ENCODE measurements at regions not wholly inside any gene's neighbourhood (a gene's known extent, or its start where the extent isn't known, plus 50 kb on each side); places are given as distances from the start of the nearest gene placed in this dataset.
"Not testable (repeated sequence)": the region's sequence is repeated elsewhere in the genome, so short reads cannot be mapped to it uniquely, and the experiment has no call there.

- no peaks in the 10 kb centered on the region for H3K36me3 ChIP-seq
- no peak for DNase-seq (ENCODE audit: extremely low spot score in 2 of 2)
- no peaks in the 10 kb centered on the region for H3K4me1 ChIP-seq
- intact Hi-C loops (cut with DNase I) = no loop called here
- H3K27me3 ChIP-seq = no peaks in the 10 kb centered on the region
- H3K27ac ChIP-seq = no peak overlapping the region
- H3K9me3 ChIP-seq = no peaks in the 10 kb centered on the region
- TF ChIP-seq CTCF (IDR thresholded peaks at IDR 0.05) (no peak), POLR2AphosphoS5 (IDR thresholded peaks at IDR 0.05; ENCODE audit: insufficient read depth in 1 of 2, low read depth in 1 of 2) (no peak), POLR2A (IDR thresholded peaks at IDR 0.05) (no peak)
- no peak overlapping the region for H3K4me3 ChIP-seq
Observed at GRCh38 chr1:208344202-208344857, 100.1 kb upstream of the PLXNA2 start.

- no peak for DNase-seq (ENCODE audit: extremely low spot score in 2 of 2)
- no peak overlapping the region for H3K27ac ChIP-seq
- intact Hi-C loops (cut with DNase I) = no loop called here
- H3K27me3 ChIP-seq = no peaks in the 10 kb centered on the region
- no peak overlapping the region for H3K4me3 ChIP-seq
- H3K9me3 ChIP-seq = no peaks in the 10 kb centered on the region
- no peaks in the 10 kb centered on the region for H3K36me3 ChIP-seq
- no peaks in the 10 kb centered on the region for H3K4me1 ChIP-seq
- TF ChIP-seq CTCF (IDR thresholded peaks at IDR 0.05) = no peak
- no peak for TF ChIP-seq POLR2A (IDR thresholded peaks at IDR 0.05)
- no peak for TF ChIP-seq POLR2AphosphoS5 (IDR thresholded peaks at IDR 0.05; ENCODE audit: insufficient read depth in 1 of 2, low read depth in 1 of 2)
Observed at GRCh38 chr1:208347191-208347590, 103.0 kb upstream of the PLXNA2 start.

- intact Hi-C loops (cut with DNase I) = no loop called here
- Histone ChIP-seq H3K27me3 (no peaks in the 10 kb centered on the region), H3K27ac (no peak overlapping the region), H3K9me3 (no peaks in the 10 kb centered on the region), H3K4me3 (no peak overlapping the region), H3K36me3 (no peaks in the 10 kb centered on the region), H3K4me1 (no peaks in the 10 kb centered on the region)
- no peak for DNase-seq (ENCODE audit: extremely low spot score in 2 of 2)
- no peak for TF ChIP-seq POLR2AphosphoS5 (IDR thresholded peaks at IDR 0.05; ENCODE audit: insufficient read depth in 1 of 2, low read depth in 1 of 2)
- TF ChIP-seq POLR2A (IDR thresholded peaks at IDR 0.05) = no peak
- TF ChIP-seq CTCF (IDR thresholded peaks at IDR 0.05) = no peak
Observed at GRCh38 chr1:208349694-208350330, 105.6 kb upstream of the PLXNA2 start.

GRCh38 chr1:208350815-208351214, 106.6 kb upstream of the PLXNA2 start:
- H3K4me3 ChIP-seq = no peak overlapping the region
- H3K9me3 ChIP-seq = no peaks in the 10 kb centered on the region
- H3K27me3 ChIP-seq = no peaks in the 10 kb centered on the region
- DNase-seq (ENCODE audit: extremely low spot score in 2 of 2) = no peak
- no peak for TF ChIP-seq POLR2AphosphoS5 (IDR thresholded peaks at IDR 0.05; ENCODE audit: insufficient read depth in 1 of 2, low read depth in 1 of 2)
- no peak for TF ChIP-seq CTCF (IDR thresholded peaks at IDR 0.05)
- no peak for TF ChIP-seq POLR2A (IDR thresholded peaks at IDR 0.05)
- no peak overlapping the region for H3K27ac ChIP-seq
- H3K36me3 ChIP-seq = no peaks in the 10 kb centered on the region
- intact Hi-C loops (cut with DNase I) = no loop called here
- no peaks in the 10 kb centered on the region for H3K4me1 ChIP-seq

GRCh38 chr1:208351838-208352237, 107.7 kb upstream of the PLXNA2 start:
- TF ChIP-seq POLR2A (IDR thresholded peaks at IDR 0.05) (no peak), POLR2AphosphoS5 (IDR thresholded peaks at IDR 0.05; ENCODE audit: insufficient read depth in 1 of 2, low read depth in 1 of 2) (no peak), CTCF (IDR thresholded peaks at IDR 0.05) (no peak)
- no peak overlapping the region for H3K4me3 ChIP-seq
- H3K36me3 ChIP-seq = no peaks in the 10 kb centered on the region
- DNase-seq (ENCODE audit: extremely low spot score in 2 of 2) = no peak
- intact Hi-C loops (cut with DNase I) = no loop called here
- H3K27me3 ChIP-seq = no peaks in the 10 kb centered on the region
- H3K27ac ChIP-seq = no peak overlapping the region
- no peaks in the 10 kb centered on the region for H3K9me3 ChIP-seq
- H3K4me1 ChIP-seq = no peaks in the 10 kb centered on the region

GRCh38 chr1:208353797-208354196, 109.6 kb upstream of the PLXNA2 start:
- H3K4me1 ChIP-seq; H3K36me3 ChIP-seq; DNase-seq (ENCODE audit: extremely low spot score in 2 of 2); H3K27ac ChIP-seq; H3K9me3 ChIP-seq; H3K4me3 ChIP-seq; intact Hi-C loops (cut with DNase I); H3K27me3 ChIP-seq: not testable (repeated sequence)
